DOHH2 (cell line): ENCODE measurements at regions not wholly inside any gene's neighbourhood (a gene's known extent, or its start where the extent isn't known, plus 50 kb on each side); places are given as distances from the start of the nearest gene placed in this dataset.
"Not testable (repeated sequence)": the region's sequence is repeated elsewhere in the genome, so short reads cannot be mapped to it uniquely, and the experiment has no call there.

Experiments
- H3F3A ChIP-seq: fragments of 200-600 bp; sonication (generic), shearing (Covaris generic); 2 replicates; pipeline ENCODE4 v1.6.0; 2016; ENCODE audit warnings: antibody characterized with exemption, mild to moderate bottlenecking; ENCODE audit not compliant: control insufficient read depth, insufficient read depth
- H3K27ac ChIP-seq: fragments of 200-600 bp; sonication (generic); 2 replicates; pipeline ENCODE4 v1.5.1; 2014; ENCODE audit warnings: low read depth, mild to moderate bottlenecking, low read length, moderate library complexity
- H3K27me3 ChIP-seq: fragments of 200-600 bp; sonication (generic); 2 replicates; pipeline ENCODE4 v1.6.1; 2014; ENCODE audit warnings: mild to moderate bottlenecking, low read length, mixed read lengths; ENCODE audit not compliant: control insufficient read depth
- H3K36me3 ChIP-seq: fragments of 200-600 bp; sonication (generic); 2 replicates; pipeline ENCODE4 v1.6.1; 2014; ENCODE audit warnings: mild to moderate bottlenecking, low read length, moderate library complexity, mixed read lengths; ENCODE audit not compliant: control insufficient read depth
- H3K4me1 ChIP-seq: fragments of 200-600 bp; sonication (generic); 2 replicates; pipeline ENCODE4 v1.6.1; 2014; ENCODE audit warnings: mild to moderate bottlenecking, low read length, mixed read lengths; ENCODE audit not compliant: control insufficient read depth
- H3K4me2 ChIP-seq: fragments of 200-600 bp; sonication (generic); 2 replicates; pipeline ENCODE4 v1.6.0; 2014; ENCODE audit warnings: mild to moderate bottlenecking, low read length, moderate library complexity
- H3K4me3 ChIP-seq: fragments of 200-600 bp; sonication (generic); 2 replicates; pipeline ENCODE4 v1.5.1; 2014; ENCODE audit warnings: mild to moderate bottlenecking, low read length, mixed read lengths
- H3K79me2 ChIP-seq: fragments of 200-600 bp; sonication (generic); 2 replicates; pipeline ENCODE4 v1.6.1; 2014; ENCODE audit warnings: mild to moderate bottlenecking, low read length, mixed read lengths; ENCODE audit not compliant: control insufficient read depth
- H3K9me2 ChIP-seq: fragments of 200-600 bp; sonication (generic); replicated peaks from 2 replicates; pipeline ENCODE4 v1.6.1; 2014; ENCODE audit warnings: mild to moderate bottlenecking, low read length, mixed read lengths; ENCODE audit not compliant: control insufficient read depth
- H3K9me3 ChIP-seq: fragments of 200-600 bp; sonication (generic); 2 replicates; pipeline ENCODE4 v1.6.1; 2014; ENCODE audit warnings: antibody characterized with exemption, low read length, mixed read lengths; ENCODE audit not compliant: control insufficient read depth, insufficient read depth
- H4K20me1 ChIP-seq: fragments of 200-600 bp; sonication (generic); 2 replicates; pipeline ENCODE4 v1.6.0; 2014; ENCODE audit warnings: low read depth, mild to moderate bottlenecking, antibody characterized with exemption, low read length, moderate library complexity; ENCODE audit not compliant: control insufficient read depth, insufficient read depth
- EZH2phosphoT487 ChIP-seq: fragments of 200-600 bp; sonication (generic); IDR thresholded peaks from 2 replicates; pipeline ENCODE4 v1.6.1; 2017; ENCODE audit warnings: borderline replicate concordance, mild to moderate bottlenecking, antibody characterized with exemption, low read length, moderate library complexity, mixed read lengths
- TF ChIP-seq, protein P1 (sequence below): fragments of 200-600 bp; sonication (generic); IDR thresholded peaks from one replicate; pipeline ENCODE4 v1.5.1; 2014; ENCODE audit warnings: antibody characterized with exemption, mild to moderate bottlenecking, low read depth, low read length; ENCODE audit not compliant: poor library complexity, severe bottlenecking

DNA sequence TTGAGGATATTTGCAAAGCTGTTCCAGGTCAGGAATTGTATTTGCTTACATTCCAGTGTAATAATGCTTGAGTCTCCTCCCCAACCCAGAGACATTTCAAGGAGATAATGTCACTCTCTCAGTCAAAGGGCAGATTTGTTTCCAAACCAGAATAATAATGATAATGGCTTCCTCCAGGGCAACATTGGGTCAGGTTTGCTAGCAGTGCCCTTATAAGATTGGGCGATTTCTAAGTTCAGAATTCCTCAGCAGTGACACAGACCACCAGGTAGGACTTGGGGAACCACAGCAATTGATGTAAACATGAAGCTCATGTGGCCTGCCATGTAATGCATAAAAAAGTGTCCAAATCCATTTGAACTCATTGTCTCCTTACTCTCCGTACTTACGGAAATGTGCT lies 125.2 kb downstream of the BMP15 start:
- no peak overlapping the region for H3K4me2 ChIP-seq
- no peak overlapping the region for H3K4me3 ChIP-seq
- TF ChIP-seq, protein P1, sequence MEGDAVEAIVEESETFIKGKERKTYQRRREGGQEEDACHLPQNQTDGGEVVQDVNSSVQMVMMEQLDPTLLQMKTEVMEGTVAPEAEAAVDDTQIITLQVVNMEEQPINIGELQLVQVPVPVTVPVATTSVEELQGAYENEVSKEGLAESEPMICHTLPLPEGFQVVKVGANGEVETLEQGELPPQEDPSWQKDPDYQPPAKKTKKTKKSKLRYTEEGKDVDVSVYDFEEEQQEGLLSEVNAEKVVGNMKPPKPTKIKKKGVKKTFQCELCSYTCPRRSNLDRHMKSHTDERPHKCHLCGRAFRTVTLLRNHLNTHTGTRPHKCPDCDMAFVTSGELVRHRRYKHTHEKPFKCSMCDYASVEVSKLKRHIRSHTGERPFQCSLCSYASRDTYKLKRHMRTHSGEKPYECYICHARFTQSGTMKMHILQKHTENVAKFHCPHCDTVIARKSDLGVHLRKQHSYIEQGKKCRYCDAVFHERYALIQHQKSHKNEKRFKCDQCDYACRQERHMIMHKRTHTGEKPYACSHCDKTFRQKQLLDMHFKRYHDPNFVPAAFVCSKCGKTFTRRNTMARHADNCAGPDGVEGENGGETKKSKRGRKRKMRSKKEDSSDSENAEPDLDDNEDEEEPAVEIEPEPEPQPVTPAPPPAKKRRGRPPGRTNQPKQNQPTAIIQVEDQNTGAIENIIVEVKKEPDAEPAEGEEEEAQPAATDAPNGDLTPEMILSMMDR = no peak
- TF ChIP-seq EZH2phosphoT487 = no peak
- no peaks in the 10 kb centered on the region for H3K9me3 ChIP-seq
- H3K4me1 ChIP-seq = no peaks in the 10 kb centered on the region
- H3K27me3 ChIP-seq = no peaks in the 10 kb centered on the region
- H3K36me3 ChIP-seq = no peaks in the 10 kb centered on the region
- no peak overlapping the region for H3K27ac ChIP-seq
- no peaks in the 10 kb centered on the region for H4K20me1 ChIP-seq
- H3K9me2 ChIP-seq = no peaks in the 10 kb centered on the region
- H3K79me2 ChIP-seq = no peaks in the 10 kb centered on the region
- H3F3A ChIP-seq = no peaks in the 10 kb centered on the region

DNA sequence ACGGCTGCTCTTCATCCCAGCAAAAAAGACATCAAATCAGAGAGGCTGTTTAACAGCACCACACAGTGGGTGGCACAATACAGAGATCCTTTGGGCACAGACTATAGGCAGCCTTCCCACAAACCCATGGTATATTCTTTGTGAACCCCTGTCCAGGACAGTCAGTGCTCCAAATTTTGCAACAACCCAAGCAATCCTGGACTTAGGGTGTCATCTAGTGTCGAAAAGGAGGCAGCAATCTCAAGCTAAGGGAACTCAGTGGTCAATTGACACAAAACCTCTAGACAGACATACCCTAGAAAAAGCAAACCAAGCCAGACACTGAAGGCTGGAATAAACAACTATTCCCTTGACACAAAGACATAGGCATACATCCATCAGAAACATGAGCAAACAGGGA lies 137.4 kb downstream of the BMP15 start:
- no peaks in the 10 kb centered on the region for H3K9me3 ChIP-seq
- no peaks in the 10 kb centered on the region for H3K4me1 ChIP-seq
- H3K79me2 ChIP-seq = no peaks in the 10 kb centered on the region
- no peak overlapping the region for H3K4me2 ChIP-seq
- no peaks in the 10 kb centered on the region for H3K27me3 ChIP-seq
- no peaks in the 10 kb centered on the region for H4K20me1 ChIP-seq
- H3K36me3 ChIP-seq = no peaks in the 10 kb centered on the region
- no peak overlapping the region for H3K27ac ChIP-seq
- H3F3A ChIP-seq = no peaks in the 10 kb centered on the region
- no peaks in the 10 kb centered on the region for H3K9me2 ChIP-seq
- H3K4me3 ChIP-seq = no peak overlapping the region
- TF ChIP-seq EZH2phosphoT487 = no peak
- TF ChIP-seq, protein P1 = no peak

DNA sequence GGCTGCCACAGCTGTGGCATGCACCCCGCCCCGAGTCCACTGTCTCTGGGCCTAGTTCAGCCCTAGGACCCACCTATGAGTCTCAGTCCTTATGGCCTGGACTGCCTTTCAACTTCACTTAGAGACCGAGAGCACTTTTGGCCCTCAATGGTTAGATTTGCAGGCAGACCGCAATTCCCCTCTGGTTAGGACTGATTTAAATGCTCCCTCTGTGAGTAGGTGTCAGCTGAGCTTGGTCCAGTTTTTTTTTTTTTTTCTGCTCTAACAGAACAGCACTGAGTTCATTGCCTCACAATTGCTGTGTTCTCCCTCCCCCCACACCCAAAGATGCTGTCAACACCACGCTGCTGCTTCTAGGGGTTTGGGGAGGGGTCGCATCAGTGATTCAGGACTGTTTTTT lies 143.2 kb downstream of the BMP15 start:
- no peaks in the 10 kb centered on the region for H3K4me1 ChIP-seq
- no peaks in the 10 kb centered on the region for H3K9me2 ChIP-seq
- no peaks in the 10 kb centered on the region for H3K79me2 ChIP-seq
- no peaks in the 10 kb centered on the region for H3K27me3 ChIP-seq
- no peaks in the 10 kb centered on the region for H3K36me3 ChIP-seq
- no peaks in the 10 kb centered on the region for H3K9me3 ChIP-seq
- H3F3A ChIP-seq = no peaks in the 10 kb centered on the region
- H3K4me3 ChIP-seq = no peak overlapping the region
- H3K4me2 ChIP-seq = no peak overlapping the region
- no peak overlapping the region for H3K27ac ChIP-seq
- H4K20me1 ChIP-seq = no peaks in the 10 kb centered on the region
- TF ChIP-seq, protein P1 = no peak
- TF ChIP-seq EZH2phosphoT487 = no peak

DNA sequence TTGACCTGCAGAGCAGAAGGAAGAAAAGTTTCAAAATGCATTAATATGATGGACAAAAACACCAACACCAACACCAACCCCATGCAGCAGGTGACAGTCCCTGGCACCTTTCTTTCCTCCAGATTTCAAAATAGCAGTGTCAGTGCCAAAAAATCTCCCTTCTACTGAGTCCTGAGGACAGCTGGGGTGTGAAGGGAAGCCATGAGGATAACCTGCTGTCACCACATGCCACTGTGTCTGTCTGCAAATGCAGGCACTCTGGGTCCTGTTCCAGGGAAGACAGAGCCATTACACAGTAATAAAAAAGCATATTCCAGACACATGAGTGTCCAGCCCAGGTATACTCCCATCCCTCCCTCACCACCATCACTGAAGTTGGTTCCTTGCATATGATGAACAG lies 187.5 kb downstream of the BMP15 start:
- Histone ChIP-seq H3K4me1 (no peaks in the 10 kb centered on the region), H3K4me3 (no peak overlapping the region), H3K27ac (no peak overlapping the region), H3K9me2 (no peaks in the 10 kb centered on the region), H3K4me2 (no peak overlapping the region), H3K79me2 (no peaks in the 10 kb centered on the region), H3K9me3 (no peaks in the 10 kb centered on the region), H4K20me1 (no peaks in the 10 kb centered on the region), H3K36me3 (no peaks in the 10 kb centered on the region), H3K27me3 (no peaks in the 10 kb centered on the region), H3F3A (no peaks in the 10 kb centered on the region)
- TF ChIP-seq, protein P1 = no peak
- no peak for TF ChIP-seq EZH2phosphoT487

DNA sequence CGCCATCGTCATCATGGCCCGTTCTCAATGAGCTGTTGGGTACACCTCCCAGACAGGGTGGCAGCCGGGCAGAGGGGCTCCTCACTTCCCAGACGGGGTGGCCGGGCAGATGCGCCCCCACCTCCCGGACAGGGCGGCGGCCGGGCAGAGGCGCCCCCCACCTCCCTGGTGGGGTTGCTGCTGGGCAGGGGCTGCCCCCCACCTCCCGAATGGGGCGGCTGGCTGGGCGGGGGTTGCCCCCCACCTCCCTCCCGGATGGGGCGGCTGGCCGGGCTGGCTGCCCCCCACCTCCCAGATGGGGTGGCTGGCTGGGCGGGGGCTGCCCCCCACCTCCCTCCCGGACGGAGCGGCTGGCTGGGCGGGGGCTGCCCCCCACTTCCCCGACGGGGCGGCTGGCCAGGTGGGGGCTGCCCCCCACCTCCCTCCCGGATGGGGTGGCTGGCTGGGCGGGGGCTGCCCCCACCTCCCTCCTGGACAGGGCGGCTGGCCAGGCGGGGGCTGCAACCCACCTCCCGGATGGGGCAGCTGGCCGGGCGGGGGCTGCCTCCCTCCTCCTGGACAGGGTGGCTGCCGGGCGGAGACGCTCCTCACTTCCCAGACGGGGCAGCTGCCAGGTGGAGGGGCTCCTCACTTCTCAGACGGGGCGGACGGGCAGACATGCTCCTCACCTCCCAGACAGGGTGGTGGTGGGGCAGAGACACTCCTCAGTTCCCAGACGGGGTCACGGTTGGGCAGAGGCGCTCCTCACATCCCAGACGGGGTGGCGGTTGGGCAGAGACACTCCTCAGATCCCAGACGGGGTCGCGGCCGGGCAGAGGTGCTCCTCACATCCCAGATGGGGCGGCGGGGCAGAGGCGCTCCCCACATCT lies 208.8 kb downstream of the BMP15 start:
- H3K27me3 ChIP-seq, H3K4me1 ChIP-seq, H3K4me2 ChIP-seq, H3K9me3 ChIP-seq, H4K20me1 ChIP-seq, H3F3A ChIP-seq, H3K4me3 ChIP-seq, H3K36me3 ChIP-seq, H3K27ac ChIP-seq, H3K9me2 ChIP-seq, H3K79me2 ChIP-seq: not testable (repeated sequence)
